ENCODE measurements at regions not wholly inside any gene's neighbourhood (a gene's known extent, or its start where the extent isn't known, plus 50 kb on each side); places are given as distances from the start of the nearest gene placed in this dataset.

GRCh38 chr13:106234636-106235035 is 300.8 kb downstream of the EFNB2 start:
- TF ChIP-seq CTCF (IDR thresholded peaks at IDR 0.05): no peak
- no peak for TF ChIP-seq POLR2AphosphoS5 (IDR thresholded peaks at IDR 0.05)

Measured in esophagus muscularis mucosa (tissue), 3 donors.